Activated naive CD4-positive, alpha-beta T cell treated with anti-CD3 and anti-CD28 coated beads for 36 hours (primary cell): ENCODE measurements at regions not wholly inside any gene's neighbourhood (a gene's known extent, or its start where the extent isn't known, plus 50 kb on each side); places are given as distances from the start of the nearest gene placed in this dataset.
"Not testable (repeated sequence)": the region's sequence is repeated elsewhere in the genome, so short reads cannot be mapped to it uniquely, and the experiment has no call there.

Experiments used
- CTCF ChIA-PET: fragments of 350-600 bp; sonication (Branson Sonifier 250); formaldehyde crosslinking; loops from one replicate; lab custom pipeline; 2021; ENCODE audit warnings: antibody characterized with exemption; lab: Charles Lee
- DNase-seq: peaks from one replicate; pipeline ENCODE4 v3.0.0-alpha.2; 2020
- H3K27ac Mint-ChIP-seq: one replicate; pipeline ENCODE4 v1.8.0; 2021; ENCODE audit warnings: mild to moderate bottlenecking, mixed read lengths
- H3K27me3 Mint-ChIP-seq: one replicate; pipeline ENCODE4 v1.8.0; 2021; ENCODE audit warnings: low read depth, mixed read lengths
- H3K36me3 Mint-ChIP-seq: one replicate; pipeline ENCODE4 v1.8.0; 2021; ENCODE audit warnings: low read depth, mixed read lengths
- H3K4me1 Mint-ChIP-seq: one replicate; pipeline ENCODE4 v1.8.0; 2021; ENCODE audit warnings: low read depth, mixed read lengths
- H3K4me3 Mint-ChIP-seq: one replicate; pipeline ENCODE4 v1.8.0; 2021; ENCODE audit warnings: mild to moderate bottlenecking, moderate library complexity, mixed read lengths
- H3K9me3 Mint-ChIP-seq: one replicate; pipeline ENCODE4 v1.8.0; 2021; ENCODE audit warnings: mixed read lengths
- intact Hi-C: fragments of 100-400 bp; cut with micrococcal nuclease; formaldehyde crosslinking; loops from one replicate; pipeline ENCODE4 v1.15.1; 2023

GRCh38 chrX:121863976-121864375 is 816.6 kb downstream of the GLUD2 start:
- no peak overlapping the region for H3K27ac Mint-ChIP-seq
- no peaks in the 10 kb centered on the region for H3K27me3 Mint-ChIP-seq
- CTCF ChIA-PET, result no interaction called here
- no peaks in the 10 kb centered on the region for H3K36me3 Mint-ChIP-seq
- intact Hi-C loops, result no loop called here
- H3K4me1 Mint-ChIP-seq, result no peaks in the 10 kb centered on the region
- H3K4me3 Mint-ChIP-seq, result no peak overlapping the region
- no peaks in the 10 kb centered on the region for H3K9me3 Mint-ChIP-seq
- DNase-seq, result no peak

- Mint-ChIP-seq H3K27ac (no peak overlapping the region), H3K9me3 (no peaks in the 10 kb centered on the region), H3K4me1 (no peaks in the 10 kb centered on the region), H3K36me3 (no peaks in the 10 kb centered on the region), H3K4me3 (no peak overlapping the region), H3K27me3 (no peaks in the 10 kb centered on the region)
- no peak for DNase-seq
- CTCF ChIA-PET, result no interaction called here
- intact Hi-C loops, result no loop called here
Measured at GRCh38 chrX:121864561-121864960, 817.2 kb downstream of the GLUD2 start.

GRCh38 chrX:121869876-121870477 is 822.6 kb downstream of the GLUD2 start:
- intact Hi-C loops, result no loop called here
- CTCF ChIA-PET, result interaction anchor here (0.6 kb wide), 1 partner anchor 838 kb away, joined by 3 read pairs; no protein-coding TSS in a partner anchor
- H3K4me1 Mint-ChIP-seq, result no peaks in the 10 kb centered on the region
- no peaks in the 10 kb centered on the region for H3K9me3 Mint-ChIP-seq
- DNase-seq, result no peak
- no peaks in the 10 kb centered on the region for H3K27me3 Mint-ChIP-seq
- H3K36me3 Mint-ChIP-seq, result no peaks in the 10 kb centered on the region
- no peak overlapping the region for H3K27ac Mint-ChIP-seq
- H3K4me3 Mint-ChIP-seq, result no peak overlapping the region

GRCh38 chrX:121871122-121871521 is 823.7 kb downstream of the GLUD2 start:
- no peaks in the 10 kb centered on the region for H3K9me3 Mint-ChIP-seq
- H3K4me1 Mint-ChIP-seq, result no peaks in the 10 kb centered on the region
- no peaks in the 10 kb centered on the region for H3K36me3 Mint-ChIP-seq
- CTCF ChIA-PET, result no interaction called here
- intact Hi-C loops, result no loop called here
- no peak overlapping the region for H3K27ac Mint-ChIP-seq
- no peaks in the 10 kb centered on the region for H3K27me3 Mint-ChIP-seq
- no peak for DNase-seq
- H3K4me3 Mint-ChIP-seq, result no peak overlapping the region

DNA sequence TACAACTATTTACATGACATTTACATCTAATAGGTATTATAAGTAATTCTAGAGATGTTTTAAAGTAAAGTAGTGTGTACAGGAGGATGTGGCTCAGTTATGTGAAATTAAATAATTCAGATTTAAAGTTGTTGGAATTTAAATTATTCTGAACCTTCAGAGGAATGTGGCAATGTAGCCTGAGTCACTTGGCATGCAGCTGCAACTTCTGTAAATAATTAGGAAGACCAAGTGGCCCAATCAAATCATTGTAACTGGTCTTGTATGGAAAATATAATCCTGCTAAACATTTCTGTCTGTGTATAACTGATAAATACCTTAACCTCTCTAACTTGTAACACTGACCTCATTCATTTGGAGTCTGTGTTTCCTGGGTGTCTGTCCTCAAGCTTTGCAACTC is 828.9 kb downstream of the GLUD2 start:
- CTCF ChIA-PET, result no interaction called here
- H3K27ac Mint-ChIP-seq, result no peak overlapping the region
- no peaks in the 10 kb centered on the region for H3K36me3 Mint-ChIP-seq
- no peaks in the 10 kb centered on the region for H3K4me1 Mint-ChIP-seq
- no peaks in the 10 kb centered on the region for H3K27me3 Mint-ChIP-seq
- H3K9me3 Mint-ChIP-seq, result no peaks in the 10 kb centered on the region
- no peak for DNase-seq
- H3K4me3 Mint-ChIP-seq, result no peak overlapping the region
- intact Hi-C loops, result no loop called here

DNA sequence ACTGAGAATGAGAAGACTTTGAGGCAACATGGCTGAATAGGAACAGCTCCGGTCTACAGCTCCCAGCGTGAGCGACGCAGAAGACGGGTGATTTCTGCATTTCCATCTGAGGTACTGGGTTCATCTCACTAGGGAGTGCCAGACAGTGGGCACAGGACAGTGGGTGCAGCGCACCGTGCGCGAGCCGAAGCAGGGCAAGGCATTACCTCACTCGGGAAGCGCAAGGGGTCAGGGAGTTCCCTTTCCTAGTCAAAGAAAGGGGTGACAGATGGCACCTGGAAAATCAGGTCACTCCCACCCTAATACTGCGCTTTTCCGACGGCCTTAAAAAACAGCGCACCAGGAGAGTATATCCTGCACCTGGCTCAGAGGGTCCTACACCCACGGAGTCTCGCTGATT is 829.9 kb downstream of the GLUD2 start:
- H3K36me3 Mint-ChIP-seq, intact Hi-C loops, CTCF ChIA-PET, H3K4me1 Mint-ChIP-seq, H3K9me3 Mint-ChIP-seq, DNase-seq, H3K27me3 Mint-ChIP-seq, H3K4me3 Mint-ChIP-seq, H3K27ac Mint-ChIP-seq: not testable (repeated sequence)

- CTCF ChIA-PET, result no interaction called here
- no peaks in the 10 kb centered on the region for H3K27me3 Mint-ChIP-seq
- no peaks in the 10 kb centered on the region for H3K4me1 Mint-ChIP-seq
- H3K27ac Mint-ChIP-seq, result no peak overlapping the region
- intact Hi-C loops, result no loop called here
- no peak for DNase-seq
- no peaks in the 10 kb centered on the region for H3K9me3 Mint-ChIP-seq
- H3K36me3 Mint-ChIP-seq, result no peaks in the 10 kb centered on the region
- no peak overlapping the region for H3K4me3 Mint-ChIP-seq
Measured at GRCh38 chrX:121886557-121886956, 839.1 kb downstream of the GLUD2 start.

DNA sequence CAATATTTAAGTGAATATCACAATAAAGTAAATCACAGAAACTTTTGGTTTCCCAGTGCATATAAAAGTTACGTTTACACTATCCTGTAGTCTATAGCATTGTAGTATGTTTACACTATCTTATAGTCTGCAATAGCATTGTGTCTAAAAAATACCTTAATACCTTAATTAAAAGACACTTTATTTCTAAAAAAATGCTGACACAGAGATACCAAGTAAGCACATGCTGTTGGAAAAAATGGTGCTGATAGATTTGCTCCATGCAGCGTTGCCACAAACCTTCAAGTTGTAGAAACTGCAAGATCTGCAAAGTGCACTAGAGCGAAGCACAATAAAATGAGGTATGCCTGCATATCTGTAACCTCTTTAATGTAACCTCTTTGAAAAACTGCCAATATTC is 847.3 kb downstream of the GLUD2 start:
- CTCF ChIA-PET, result no interaction called here

GRCh38 chrX:121902463-121902862 is 855.1 kb downstream of the GLUD2 start:
- H3K27ac Mint-ChIP-seq, result no peak overlapping the region
- intact Hi-C loops, result no loop called here
- no peaks in the 10 kb centered on the region for H3K9me3 Mint-ChIP-seq
- H3K4me1 Mint-ChIP-seq, result no peaks in the 10 kb centered on the region
- CTCF ChIA-PET, result no interaction called here
- H3K36me3 Mint-ChIP-seq, result no peaks in the 10 kb centered on the region
- no peaks in the 10 kb centered on the region for H3K27me3 Mint-ChIP-seq
- H3K4me3 Mint-ChIP-seq, result no peak overlapping the region
- DNase-seq, result no peak

More for the DNA sequence above, 847.3 kb downstream of the GLUD2 start:
- intact Hi-C loops, result no loop called here
- no peak overlapping the region for H3K27ac Mint-ChIP-seq
- H3K4me3 Mint-ChIP-seq, result no peak overlapping the region
- DNase-seq, result no peak
- H3K4me1 Mint-ChIP-seq, result no peaks in the 10 kb centered on the region
- no peaks in the 10 kb centered on the region for H3K27me3 Mint-ChIP-seq
- H3K36me3 Mint-ChIP-seq, result no peaks in the 10 kb centered on the region
- H3K9me3 Mint-ChIP-seq, result no peaks in the 10 kb centered on the region

DNA sequence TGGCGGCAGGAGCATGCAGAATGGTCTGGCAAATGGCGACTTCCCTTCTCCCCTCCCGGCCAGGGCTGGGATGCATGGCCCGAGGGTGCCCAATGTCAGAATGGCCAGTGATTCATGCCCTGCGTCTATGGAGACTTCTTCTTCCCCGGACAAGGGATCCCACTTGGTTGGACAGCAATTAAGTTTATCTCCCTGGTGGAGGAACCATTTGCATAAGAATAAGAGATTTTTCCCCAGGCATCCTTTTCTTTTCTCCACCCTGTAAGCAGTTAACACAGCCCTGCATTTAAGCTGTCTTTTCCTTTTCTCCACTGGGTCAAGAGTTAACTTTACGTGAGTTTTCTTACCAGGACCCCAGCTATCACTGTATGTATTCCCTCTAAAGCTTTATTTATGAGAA is 856.6 kb downstream of the GLUD2 start:
- Mint-ChIP-seq H3K4me3 (no peak overlapping the region), H3K4me1 (no peaks in the 10 kb centered on the region), H3K27ac (no peak overlapping the region), H3K36me3 (no peaks in the 10 kb centered on the region), H3K9me3 (no peaks in the 10 kb centered on the region), H3K27me3 (no peaks in the 10 kb centered on the region)
- intact Hi-C loops, result no loop called here
- CTCF ChIA-PET, result no interaction called here
- DNase-seq, result no peak

DNA sequence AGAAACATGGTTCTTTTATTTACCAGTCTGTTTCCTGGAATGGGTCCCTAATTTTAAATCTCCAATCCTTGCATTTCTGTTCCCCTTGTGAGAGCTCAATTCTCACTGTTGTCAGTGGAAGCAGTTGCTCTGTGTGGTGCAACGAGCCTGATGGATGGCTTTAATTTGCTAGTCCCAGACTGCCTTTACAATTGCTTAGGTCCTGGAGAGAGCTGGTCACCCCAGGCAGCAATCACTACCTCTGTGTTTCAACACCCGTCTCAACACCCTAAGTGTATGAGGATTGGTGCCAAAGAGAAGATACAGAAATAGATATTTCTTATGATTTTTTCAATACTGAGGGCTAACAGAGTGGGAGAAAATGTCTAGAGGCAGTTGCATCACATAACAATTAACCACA is 873.8 kb downstream of the GLUD2 start:
- CTCF ChIA-PET, result no interaction called here

DNA sequence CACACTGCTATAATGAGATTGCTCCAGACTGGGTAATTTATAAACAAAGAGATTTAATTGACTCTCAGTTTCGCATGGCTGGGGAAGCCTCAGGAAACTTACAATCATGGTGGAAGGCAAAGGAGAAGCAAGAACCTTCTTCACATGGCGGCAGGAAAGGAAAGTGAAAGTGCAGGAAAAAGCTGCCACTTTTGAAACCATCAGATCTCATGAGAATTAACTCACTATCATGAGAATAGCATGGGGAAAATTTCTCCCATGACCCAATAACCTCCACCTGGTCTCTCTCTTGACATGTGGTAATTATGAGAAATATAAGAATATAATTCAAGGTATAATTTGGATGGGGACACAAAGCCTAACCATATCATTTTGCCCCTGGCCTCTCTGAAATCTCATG is 884.2 kb downstream of the GLUD2 start:
- H3K36me3 Mint-ChIP-seq, result no peaks in the 10 kb centered on the region
- H3K9me3 Mint-ChIP-seq, result peaks cover 4% of the 10 kb centered on the region
- H3K27me3 Mint-ChIP-seq, result no peaks in the 10 kb centered on the region
- no peak overlapping the region for H3K27ac Mint-ChIP-seq
- intact Hi-C loops, result no loop called here
- no peaks in the 10 kb centered on the region for H3K4me1 Mint-ChIP-seq
- CTCF ChIA-PET, result no interaction called here
- no peak overlapping the region for H3K4me3 Mint-ChIP-seq
- no peak for DNase-seq

More for the DNA sequence above, 873.8 kb downstream of the GLUD2 start:
- Mint-ChIP-seq H3K36me3 (no peaks in the 10 kb centered on the region), H3K4me3 (no peak overlapping the region), H3K9me3 (no peaks in the 10 kb centered on the region), H3K27me3 (no peaks in the 10 kb centered on the region), H3K4me1 (no peaks in the 10 kb centered on the region), H3K27ac (no peak overlapping the region)
- DNase-seq, result no peak
- intact Hi-C loops, result no loop called here

GRCh38 chrX:121932688-121933087 is 885.3 kb downstream of the GLUD2 start:
- Mint-ChIP-seq H3K36me3 (no peaks in the 10 kb centered on the region), H3K9me3 (peaks cover 2% of the 10 kb centered on the region), H3K4me3 (no peak overlapping the region), H3K27ac (no peak overlapping the region), H3K4me1 (no peaks in the 10 kb centered on the region), H3K27me3 (no peaks in the 10 kb centered on the region)
- intact Hi-C loops, result no loop called here
- CTCF ChIA-PET, result no interaction called here
- DNase-seq, result no peak
